ENCODE measurements at regions not wholly inside any gene's neighbourhood (a gene's known extent, or its start where the extent isn't known, plus 50 kb on each side); places are given as distances from the start of the nearest gene placed in this dataset.

DNA sequence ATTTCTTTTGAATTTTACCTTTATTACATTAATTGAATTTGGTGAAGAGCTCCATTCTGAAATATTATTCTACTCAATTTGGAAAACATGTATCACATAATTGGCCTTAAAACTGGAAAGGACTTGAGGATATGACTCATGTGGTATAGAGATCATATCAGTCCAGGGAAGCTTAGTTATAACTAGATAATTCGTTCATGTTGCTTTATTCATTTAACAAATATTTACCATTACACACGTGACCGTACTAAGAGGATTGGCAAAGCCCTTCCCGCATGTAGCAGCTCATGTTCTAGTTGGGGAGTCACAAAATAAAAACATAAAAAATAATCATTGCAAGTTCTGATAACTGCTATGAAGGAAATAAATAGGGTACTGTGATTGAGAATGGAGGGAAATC is 1816.5 kb downstream of the MAT2B start:
- peak; percentile 62 for DNase-seq (ENCODE audit: low read depth)
- no peak overlapping the region for H3K4me3 ChIP-seq (ENCODE audit: low read depth, low read length)
- TF ChIP-seq, protein P1, sequence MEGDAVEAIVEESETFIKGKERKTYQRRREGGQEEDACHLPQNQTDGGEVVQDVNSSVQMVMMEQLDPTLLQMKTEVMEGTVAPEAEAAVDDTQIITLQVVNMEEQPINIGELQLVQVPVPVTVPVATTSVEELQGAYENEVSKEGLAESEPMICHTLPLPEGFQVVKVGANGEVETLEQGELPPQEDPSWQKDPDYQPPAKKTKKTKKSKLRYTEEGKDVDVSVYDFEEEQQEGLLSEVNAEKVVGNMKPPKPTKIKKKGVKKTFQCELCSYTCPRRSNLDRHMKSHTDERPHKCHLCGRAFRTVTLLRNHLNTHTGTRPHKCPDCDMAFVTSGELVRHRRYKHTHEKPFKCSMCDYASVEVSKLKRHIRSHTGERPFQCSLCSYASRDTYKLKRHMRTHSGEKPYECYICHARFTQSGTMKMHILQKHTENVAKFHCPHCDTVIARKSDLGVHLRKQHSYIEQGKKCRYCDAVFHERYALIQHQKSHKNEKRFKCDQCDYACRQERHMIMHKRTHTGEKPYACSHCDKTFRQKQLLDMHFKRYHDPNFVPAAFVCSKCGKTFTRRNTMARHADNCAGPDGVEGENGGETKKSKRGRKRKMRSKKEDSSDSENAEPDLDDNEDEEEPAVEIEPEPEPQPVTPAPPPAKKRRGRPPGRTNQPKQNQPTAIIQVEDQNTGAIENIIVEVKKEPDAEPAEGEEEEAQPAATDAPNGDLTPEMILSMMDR (IDR thresholded peaks at IDR 0.05; ENCODE audit: insufficient read depth, low read length) = no peak

DNA sequence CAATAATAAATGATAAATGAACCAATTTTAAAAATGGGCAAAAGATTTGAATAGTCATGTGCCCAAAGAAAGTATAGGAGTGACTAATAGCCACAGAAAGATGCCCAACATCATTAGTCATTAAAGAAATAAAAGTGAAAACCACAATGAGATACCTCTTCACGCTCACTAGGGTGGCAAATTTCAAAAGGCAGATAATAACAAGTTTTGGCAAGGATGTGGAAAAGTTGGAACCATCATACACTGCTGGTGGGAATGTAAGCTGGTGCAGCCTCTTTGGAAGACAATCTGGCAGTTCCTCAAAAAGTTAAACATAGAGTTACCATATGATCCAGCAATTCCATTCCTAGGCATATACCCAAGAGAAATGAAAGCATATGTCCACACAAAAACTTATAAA is 1819.8 kb downstream of the MAT2B start:
- peak; percentile 81 for DNase-seq (ENCODE audit: low read depth)
- no peak overlapping the region for H3K4me3 ChIP-seq (ENCODE audit: low read depth, low read length)
- TF ChIP-seq, protein P1 (IDR thresholded peaks at IDR 0.05; ENCODE audit: insufficient read depth, low read length) = no peak

DNA sequence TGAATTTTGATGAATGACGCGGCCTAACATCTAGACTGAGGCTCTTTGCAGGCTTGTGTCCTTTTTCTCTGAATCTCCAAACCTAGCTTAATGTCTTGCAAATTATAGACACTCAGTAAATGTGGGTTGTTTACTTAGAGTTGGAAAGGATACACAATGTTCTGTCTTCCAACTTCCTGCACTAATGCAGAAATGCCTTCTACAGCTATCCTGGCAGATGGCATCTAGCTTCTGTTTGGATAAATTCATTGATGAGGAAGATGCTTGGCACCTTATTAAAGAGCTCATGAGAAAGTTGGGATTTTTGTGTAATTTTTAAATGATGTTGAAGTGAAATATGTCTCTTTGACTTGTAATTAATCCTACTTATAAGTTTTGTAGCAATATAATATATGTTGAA is 1822.2 kb downstream of the MAT2B start:
- DNase-seq (ENCODE audit: low read depth) = no peak
- no peak overlapping the region for H3K4me3 ChIP-seq (ENCODE audit: low read depth, low read length)
- TF ChIP-seq, protein P1 (IDR thresholded peaks at IDR 0.05; ENCODE audit: insufficient read depth, low read length) = no peak

DNA sequence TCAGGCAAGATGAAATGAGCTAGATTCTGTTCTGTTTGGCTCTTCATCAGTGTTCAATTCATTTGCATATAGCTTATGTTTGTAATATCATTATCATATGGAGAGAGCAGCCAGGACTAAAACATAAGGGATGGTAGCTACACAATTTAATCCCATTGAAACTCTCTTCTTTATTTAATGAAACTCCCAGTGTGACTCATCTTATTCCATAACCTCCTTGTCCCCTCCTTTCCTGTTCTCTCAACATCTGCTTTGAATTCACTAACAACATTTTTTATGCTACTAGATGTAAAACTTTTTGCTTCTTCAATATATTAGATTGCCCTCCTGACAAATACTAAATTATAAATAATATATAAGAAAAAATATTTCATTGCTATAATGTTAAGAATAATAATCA is 1823.4 kb downstream of the MAT2B start:
- H3K4me3 ChIP-seq (ENCODE audit: low read depth, low read length) = no peak overlapping the region
- TF ChIP-seq, protein P1 (IDR thresholded peaks at IDR 0.05; ENCODE audit: insufficient read depth, low read length) = no peak
- DNase-seq (ENCODE audit: low read depth) = peak; percentile 39

DNA sequence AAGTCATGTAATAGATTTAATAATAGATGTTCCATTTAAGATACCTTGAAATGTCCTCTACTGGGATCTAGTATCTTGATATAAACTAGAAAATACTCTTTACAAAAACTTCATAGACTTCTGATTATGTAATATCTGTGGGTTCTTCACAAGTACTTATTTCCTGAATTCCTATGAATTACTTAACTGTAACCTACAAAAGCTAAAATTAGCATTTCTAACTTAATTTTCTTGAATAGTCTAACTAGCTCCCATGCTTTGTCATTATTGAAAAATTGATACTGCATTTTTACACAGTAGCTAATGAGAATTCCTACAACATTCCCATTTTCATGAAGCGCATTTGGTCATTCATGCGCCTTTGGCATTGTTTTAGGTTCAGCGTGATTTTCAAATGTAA is 1828.2 kb downstream of the MAT2B start:
- H3K4me3 ChIP-seq (ENCODE audit: low read depth, low read length) = no peak overlapping the region
- TF ChIP-seq, protein P1 (IDR thresholded peaks at IDR 0.05; ENCODE audit: insufficient read depth, low read length) = no peak
- no peak for DNase-seq (ENCODE audit: low read depth)

DNA sequence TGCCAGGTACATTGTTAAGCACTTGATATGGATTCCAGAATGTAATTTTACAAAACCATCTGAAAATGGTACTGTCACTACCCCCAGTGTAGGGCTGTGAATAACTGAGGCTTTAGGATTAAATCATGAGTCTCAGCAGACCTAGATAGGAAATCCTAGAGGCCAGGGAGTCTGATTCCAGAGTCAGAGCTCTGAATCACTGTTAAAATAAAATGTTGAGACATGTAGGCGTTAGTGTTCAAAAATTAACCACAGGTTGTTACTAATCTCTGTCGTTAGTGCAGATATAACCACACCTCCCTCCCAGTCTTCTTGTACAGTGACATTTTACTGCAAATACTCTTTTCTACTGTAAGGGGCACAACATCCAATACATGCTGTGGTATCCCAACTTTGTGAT is 1828.8 kb downstream of the MAT2B start:
- no peak overlapping the region for H3K4me3 ChIP-seq (ENCODE audit: low read depth, low read length)
- TF ChIP-seq, protein P1 (IDR thresholded peaks at IDR 0.05; ENCODE audit: insufficient read depth, low read length) = no peak
- peak; percentile 27 for DNase-seq (ENCODE audit: low read depth)

DNA sequence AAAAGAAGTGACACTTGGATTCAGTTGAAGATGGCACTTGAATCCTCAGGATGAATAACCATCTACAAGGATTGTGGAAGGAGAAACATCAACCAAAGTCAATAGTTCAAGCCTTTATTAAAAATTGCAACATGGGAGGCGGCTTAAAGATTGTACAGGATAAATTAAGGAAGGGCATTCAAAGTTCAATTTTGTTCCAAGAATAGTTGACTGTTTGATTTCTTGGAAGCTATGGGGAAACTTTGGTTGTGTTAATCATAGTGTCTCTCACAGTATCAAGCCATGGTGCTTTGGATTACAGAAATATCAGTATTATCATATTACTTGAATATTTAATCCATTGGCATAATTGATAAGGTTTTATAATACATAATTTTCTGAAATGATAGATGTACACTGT is 1844.3 kb downstream of the MAT2B start:
- DNase-seq (ENCODE audit: low read depth) = peak; percentile 16

More for the DNA sequence above, 1844.3 kb downstream of the MAT2B start:
- TF ChIP-seq, protein P1 (IDR thresholded peaks at IDR 0.05; ENCODE audit: insufficient read depth, low read length) = no peak
- H3K4me3 ChIP-seq (ENCODE audit: low read depth, low read length) = no peak overlapping the region
